K562 (cell line): ENCODE measurements at regions not wholly inside any gene's neighbourhood (a gene's known extent, or its start where the extent isn't known, plus 50 kb on each side); places are given as distances from the start of the nearest gene placed in this dataset.

Experiments
- ATAC-seq: fragments of 200-7000 bp; cut with Tn5 transposase; 3 replicates; pipeline ENCODE4 v1.9.1; 2020; ENCODE audit warnings: moderate library complexity
- BruUV-seq: library from RNA; stranded (reverse); fragments of 400-500 nt; replicated peaks from 2 replicates; lab custom pipeline; 2021; lab: Mats Ljungman, UMichigan
- CTCF ChIA-PET: fragments of 300-600 bp; formaldehyde crosslinking; extraction: SDS; loops from one replicate; lab custom pipeline; 2021; ENCODE audit warnings: low intra/inter-chr PET ratio; lab: Yijun Ruan, JAX
- POLR2A ChIA-PET: fragments of 300-600, 350-650 bp; sonication (Branson Sonifier 250); formaldehyde crosslinking; extraction: SDS; loops from one replicate; lab custom pipeline; 2021; ENCODE audit warnings: antibody characterized with exemption, inconsistent platforms; lab: Yijun Ruan, JAX
- DNase-seq, 4 experiments: peaks; one replicate each; pipeline versions ENCODE4 v3.0.0 to v3.0.0-alpha.2; 2011 to 2018; ENCODE audit warnings: low spot score in 3 of 4, mixed read lengths in 3 of 4; ENCODE audit errors: extremely low read depth in 1 of 4
- FAIRE-seq: peaks from 2 replicates; lab custom pipeline; 2011; peaks lifted over from hg19 to GRCh38; lab: Jason Lieb, UNC
- H2AFZ ChIP-seq: 2 replicates; pipeline ENCODE4 v1.6.0; 2011; ENCODE audit warnings: low read depth, low read length, control low read depth, inconsistent platforms
- H3K27ac ChIP-seq: fragments of 200-600 bp; 3 replicates; pipeline ENCODE4 v1.8.0; 2011; ENCODE audit warnings: low read depth, mild to moderate bottlenecking, control low read depth, inconsistent platforms, low read length, moderate library complexity, mixed read lengths; ENCODE audit errors: extremely low read depth
- H3K27me3 ChIP-seq, 2 experiments: fragments of 300-600 bp in 1 of 2; 2 replicates in 1 of 2; 3 replicates in 1 of 2; pipeline versions ENCODE4 v1.6.0 to v1.8.0; 2011; ENCODE audit warnings: inconsistent platforms in 2 of 2, low read length in 2 of 2, mild to moderate bottlenecking in 1 of 2, mixed read lengths in 1 of 2, moderate library complexity in 1 of 2; ENCODE audit not compliant: control insufficient read depth in 2 of 2, insufficient read depth in 2 of 2
- H3K36me3 ChIP-seq: fragments of 300-600 bp; 3 replicates; pipeline ENCODE4 v1.8.0; 2011; ENCODE audit warnings: mild to moderate bottlenecking, low read length, inconsistent platforms; ENCODE audit not compliant: control insufficient read depth, insufficient read depth
- H3K4me1 ChIP-seq, 2 experiments: fragments of 200-600 bp in 1 of 2; replicated peaks in 1 of 2; 2 replicates in 1 of 2; 3 replicates in 1 of 2; pipeline versions ENCODE4 v1.5.1 to v1.8.0; 2011; ENCODE audit warnings: inconsistent platforms in 2 of 2, low read length in 2 of 2, mild to moderate bottlenecking in 1 of 2, mixed read lengths in 1 of 2, moderate library complexity in 1 of 2; ENCODE audit not compliant: control insufficient read depth in 2 of 2, insufficient read depth in 2 of 2
- H3K4me2 ChIP-seq: 2 replicates; pipeline ENCODE4 v1.6.1; 2011; ENCODE audit warnings: low read length, control low read depth, inconsistent platforms, mixed read lengths; ENCODE audit not compliant: insufficient read depth
- H3K4me3 ChIP-seq: fragments of 200-600 bp; sonication (generic), shearing (Covaris generic); 2 replicates; pipeline ENCODE4 v1.5.1; 2016; ENCODE audit warnings: control low read depth, inconsistent platforms
- H3K79me2 ChIP-seq: fragments of 200-600 bp; 3 replicates; pipeline ENCODE4 v1.8.0; 2011; ENCODE audit warnings: low read length, inconsistent platforms; ENCODE audit not compliant: control insufficient read depth, insufficient read depth
- H3K9ac ChIP-seq, 2 experiments: 2 replicates each; pipeline versions ENCODE4 v1.6.0 to v1.6.1; 2011; ENCODE audit warnings: low read depth in 2 of 2, low read length in 2 of 2, control low read depth in 1 of 2, inconsistent platforms in 1 of 2, mild to moderate bottlenecking in 1 of 2, mixed read lengths in 1 of 2; ENCODE audit not compliant: insufficient read depth in 1 of 2
- H3K9me1 ChIP-seq: one replicate; pipeline ENCODE4 v1.6.0; 2011; ENCODE audit warnings: inconsistent platforms, mild to moderate bottlenecking, low read length, moderate library complexity; ENCODE audit not compliant: control insufficient read depth, insufficient read depth
- H3K9me3 ChIP-seq: replicated peaks from 2 replicates; pipeline ENCODE4 v1.5.1; 2011; ENCODE audit warnings: low read depth, low read length, inconsistent platforms; ENCODE audit not compliant: control insufficient read depth, insufficient read depth
- H4K20me1 ChIP-seq: replicated peaks from 2 replicates; pipeline ENCODE4 v1.6.1; 2011; ENCODE audit warnings: low read length, inconsistent platforms, mixed read lengths; ENCODE audit not compliant: control insufficient read depth, insufficient read depth
- CHD1 ChIP-seq: fragments of 200-600 bp; sonication (generic); IDR thresholded peaks from one replicate; pipeline ENCODE4 v1.6.1; 2012; ENCODE audit warnings: mild to moderate bottlenecking, moderate library complexity, low read length, inconsistent platforms
- DACH1 ChIP-seq: fragments of 450-650 bp; IDR thresholded peaks from 2 replicates; pipeline ENCODE4 v1.6.1; 2018; ENCODE audit not compliant: partially characterized antibody
- GATAD2B ChIP-seq: fragments of 450-650 bp; IDR thresholded peaks from 2 replicates; pipeline ENCODE4 v1.6.1; 2017; ENCODE audit warnings: mild to moderate bottlenecking, borderline replicate concordance
- SIRT6 ChIP-seq: IDR thresholded peaks from one replicate; pipeline ENCODE4 v1.6.1; 2012; ENCODE audit warnings: low read depth, mild to moderate bottlenecking, control low read depth, inconsistent platforms, low read length, moderate library complexity
- SUPT5H ChIP-seq: fragments of 450-650 bp; IDR thresholded peaks from 2 replicates; pipeline ENCODE4 v1.6.1; 2016
- XRCC3 ChIP-seq: fragments of 450-650 bp; IDR thresholded peaks from 2 replicates; pipeline ENCODE4 v1.6.1; 2017; ENCODE audit warnings: mild to moderate bottlenecking, moderate library complexity
- ZC3H11A ChIP-seq: IDR thresholded peaks from 2 replicates; pipeline ENCODE4 v1.6.1; 2012; ENCODE audit warnings: low read depth, low read length, improper control_type of control experiment
- ZNF644 ChIP-seq: fragments of 200-800 bp; sonication (Bioruptor generic); IDR thresholded peaks from 2 replicates; pipeline ENCODE4 v1.6.1; 2016; ENCODE audit warnings: low read depth, missing genetic modification characterization, missing compliant biosample characterization
- WGBS: fragments of 100-300 bp; shearing (Covaris generic); methylation state at CpG from one replicate; pipeline ENCODE4 v1.1.6; 2016; ENCODE audit warnings: low coverage, mixed read lengths; ENCODE audit not compliant: insufficient coverage; ENCODE audit errors: missing lambda C conversion rate; 5-methylcytosine and 5-hydroxymethylcytosine counted together
- in situ Hi-C: fragments of 300-500 bp; cut with MboI; formaldehyde crosslinking; loops from 4 replicates; pipeline ENCODE4 v1.15.0; 2018; ENCODE audit warnings: inconsistent platforms, mixed read lengths
- intact Hi-C: fragments of 100-400 bp; cut with micrococcal nuclease; formaldehyde crosslinking; loops from 2 replicates; pipeline ENCODE4 v1.14.2; 2022
- TF ChIP-seq, protein P1 (sequence below): fragments of 150-350 bp; conservative IDR thresholded peaks from 2 replicates; pipeline ENCODE4 v1.6.1; 2014; ENCODE audit warnings: low read length
- TF ChIP-seq, protein P2 (sequence below), 2 experiments: IDR thresholded peaks in 1 of 2; conservative IDR thresholded peaks in 1 of 2; 2 replicates each; pipeline ENCODE4 v1.6.1; 2016; ENCODE audit warnings: low read depth in 2 of 2, mild to moderate bottlenecking in 1 of 2, missing compliant biosample characterization in 1 of 2, missing genetic modification characterization in 1 of 2, moderate library complexity in 1 of 2
- TF ChIP-seq, protein P3 (sequence below): fragments of 450-650 bp; IDR thresholded peaks from 2 replicates; pipeline ENCODE4 v1.6.1; 2018; ENCODE audit warnings: mild to moderate bottlenecking, low read depth; ENCODE audit not compliant: partially characterized antibody

DNA sequence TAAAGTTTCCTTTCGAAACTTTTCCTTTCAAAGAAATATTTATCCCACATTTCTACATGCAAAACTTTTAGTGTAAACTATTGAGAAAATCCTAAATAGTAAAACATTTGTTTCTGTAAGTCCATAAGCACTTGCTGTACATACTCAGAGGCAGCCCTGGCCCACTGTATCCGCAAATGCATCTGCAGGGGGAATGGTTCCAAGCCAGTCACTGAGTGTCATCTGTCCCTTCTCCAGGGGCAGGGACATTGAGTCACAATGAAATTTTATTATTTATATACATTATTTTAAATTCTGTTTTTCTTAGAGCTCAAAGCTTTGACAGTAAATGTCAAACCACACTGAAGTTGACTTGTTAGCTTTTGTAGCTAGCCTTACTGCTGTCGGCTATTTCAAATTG, 367.2 kb downstream of the MTX2 start (continued):
- TF ChIP-seq, protein P1, sequence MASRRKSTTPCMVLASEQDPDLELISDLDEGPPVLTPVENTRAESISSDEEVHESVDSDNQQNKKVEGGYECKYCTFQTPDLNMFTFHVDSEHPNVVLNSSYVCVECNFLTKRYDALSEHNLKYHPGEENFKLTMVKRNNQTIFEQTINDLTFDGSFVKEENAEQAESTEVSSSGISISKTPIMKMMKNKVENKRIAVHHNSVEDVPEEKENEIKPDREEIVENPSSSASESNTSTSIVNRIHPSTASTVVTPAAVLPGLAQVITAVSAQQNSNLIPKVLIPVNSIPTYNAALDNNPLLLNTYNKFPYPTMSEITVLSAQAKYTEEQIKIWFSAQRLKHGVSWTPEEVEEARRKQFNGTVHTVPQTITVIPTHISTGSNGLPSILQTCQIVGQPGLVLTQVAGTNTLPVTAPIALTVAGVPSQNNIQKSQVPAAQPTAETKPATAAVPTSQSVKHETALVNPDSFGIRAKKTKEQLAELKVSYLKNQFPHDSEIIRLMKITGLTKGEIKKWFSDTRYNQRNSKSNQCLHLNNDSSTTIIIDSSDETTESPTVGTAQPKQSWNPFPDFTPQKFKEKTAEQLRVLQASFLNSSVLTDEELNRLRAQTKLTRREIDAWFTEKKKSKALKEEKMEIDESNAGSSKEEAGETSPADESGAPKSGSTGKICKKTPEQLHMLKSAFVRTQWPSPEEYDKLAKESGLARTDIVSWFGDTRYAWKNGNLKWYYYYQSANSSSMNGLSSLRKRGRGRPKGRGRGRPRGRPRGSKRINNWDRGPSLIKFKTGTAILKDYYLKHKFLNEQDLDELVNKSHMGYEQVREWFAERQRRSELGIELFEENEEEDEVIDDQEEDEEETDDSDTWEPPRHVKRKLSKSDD, result no peak
- no peak for TF ChIP-seq ZC3H11A

DNA sequence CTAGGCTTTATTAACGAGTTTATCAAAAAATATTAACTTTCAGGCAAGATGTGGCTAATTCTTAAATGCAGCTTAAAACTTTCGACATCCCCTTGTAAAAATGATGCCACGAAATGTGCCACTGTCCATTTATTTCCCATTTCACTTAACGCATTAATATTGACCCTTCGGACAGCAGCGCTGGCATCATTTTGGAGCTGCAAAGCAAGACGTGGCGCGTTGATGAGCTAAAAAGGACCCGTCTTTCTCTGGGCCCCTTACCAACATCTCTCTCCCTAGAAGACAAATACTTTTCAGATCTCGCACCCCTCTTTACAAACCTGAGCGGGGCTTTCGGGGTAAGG, 367.9 kb downstream of the MTX2 start:
- CTCF ChIA-PET, result interaction anchor here (0.6 to 2.1 kb wide), 2 partner anchors 496 to 510 kb away, joined by 3 to 40 read pairs; no protein-coding TSS in a partner anchor
- DNase-seq, result no peak
- POLR2A ChIA-PET, result interaction anchor here (0.6 kb wide), 1 partner anchor 243 kb away, joined by 3 read pairs; no protein-coding TSS in a partner anchor
- no peaks in the 10 kb centered on the region for H3K9me3 ChIP-seq
- peaks cover 14 to 16% of the 10 kb centered on the region in 2 experiments for H3K27me3 ChIP-seq
- H3K27ac ChIP-seq, result no peak overlapping the region
- H3K79me2 ChIP-seq, result no peaks in the 10 kb centered on the region
- H3K4me3 ChIP-seq, result no peak overlapping the region
- peaks cover 0 to 9% of the 10 kb centered on the region in 2 experiments; a peak in 2 of 5 replicates for H3K4me1 ChIP-seq
- in situ Hi-C loops (loop anchor here (5.0 kb wide), 1 partner anchor 510 kb away; the partner anchor contains the start of gene HOXD8), intact Hi-C loops (loop anchor here (5.0 kb wide), 1 partner anchor 85 kb away; no protein-coding TSS in a partner anchor)
- H2AFZ ChIP-seq, result no peak overlapping the region
- BruUV-seq, result no TSS peak
- WGBS, result 27% methylated on average over 13 of the region's 13 CpGs
- FAIRE-seq, result no peak
- no peak overlapping the region for H3K9ac ChIP-seq
- no peaks in the 10 kb centered on the region for H4K20me1 ChIP-seq
- H3K4me2 ChIP-seq, result no peak overlapping the region
- no peaks in the 10 kb centered on the region for H3K36me3 ChIP-seq
- no peaks in the 10 kb centered on the region for H3K9me1 ChIP-seq
- ATAC-seq, result no peak
- no peak for TF ChIP-seq SUPT5H
- TF ChIP-seq GATAD2B, result no peak
- TF ChIP-seq XRCC3, result no peak
- TF ChIP-seq, protein P1, result no peak
- TF ChIP-seq, protein P2, sequence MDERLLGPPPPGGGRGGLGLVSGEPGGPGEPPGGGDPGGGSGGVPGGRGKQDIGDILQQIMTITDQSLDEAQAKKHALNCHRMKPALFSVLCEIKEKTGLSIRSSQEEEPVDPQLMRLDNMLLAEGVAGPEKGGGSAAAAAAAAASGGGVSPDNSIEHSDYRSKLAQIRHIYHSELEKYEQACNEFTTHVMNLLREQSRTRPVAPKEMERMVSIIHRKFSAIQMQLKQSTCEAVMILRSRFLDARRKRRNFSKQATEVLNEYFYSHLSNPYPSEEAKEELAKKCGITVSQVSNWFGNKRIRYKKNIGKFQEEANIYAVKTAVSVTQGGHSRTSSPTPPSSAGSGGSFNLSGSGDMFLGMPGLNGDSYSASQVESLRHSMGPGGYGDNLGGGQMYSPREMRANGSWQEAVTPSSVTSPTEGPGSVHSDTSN (CRISPR knock-in tag; IDR thresholded peaks at IDR 0.05; ENCODE audit: low read depth), result no peak
- TF ChIP-seq, protein P2 (tag; conservative IDR thresholded peaks at IDR 0.05; ENCODE audit: low read depth), result no peak
- TF ChIP-seq, protein P3, sequence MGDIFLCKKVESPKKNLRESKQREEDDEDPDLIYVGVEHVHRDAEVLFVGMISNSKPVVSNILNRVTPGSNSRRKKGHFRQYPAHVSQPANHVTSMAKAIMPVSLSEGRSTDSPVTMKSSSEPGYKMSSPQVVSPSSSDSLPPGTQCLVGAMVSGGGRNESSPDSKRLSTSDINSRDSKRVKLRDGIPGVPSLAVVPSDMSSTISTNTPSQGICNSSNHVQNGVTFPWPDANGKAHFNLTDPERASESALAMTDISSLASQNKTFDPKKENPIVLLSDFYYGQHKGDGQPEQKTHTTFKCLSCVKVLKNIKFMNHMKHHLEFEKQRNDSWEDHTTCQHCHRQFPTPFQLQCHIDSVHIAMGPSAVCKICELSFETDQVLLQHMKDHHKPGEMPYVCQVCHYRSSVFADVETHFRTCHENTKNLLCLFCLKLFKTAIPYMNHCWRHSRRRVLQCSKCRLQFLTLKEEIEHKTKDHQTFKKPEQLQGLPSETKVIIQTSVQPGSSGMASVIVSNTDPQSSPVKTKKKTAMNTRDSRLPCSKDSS, result no peak
- TF ChIP-seq CHD1, result no peak
- TF ChIP-seq ZNF644 (tag), result no peak
- no peak for TF ChIP-seq SIRT6
- TF ChIP-seq DACH1, result no peak
